ENCODE measurements at regions not wholly inside any gene's neighbourhood (a gene's known extent, or its start where the extent isn't known, plus 50 kb on each side); places are given as distances from the start of the nearest gene placed in this dataset.

DNA sequence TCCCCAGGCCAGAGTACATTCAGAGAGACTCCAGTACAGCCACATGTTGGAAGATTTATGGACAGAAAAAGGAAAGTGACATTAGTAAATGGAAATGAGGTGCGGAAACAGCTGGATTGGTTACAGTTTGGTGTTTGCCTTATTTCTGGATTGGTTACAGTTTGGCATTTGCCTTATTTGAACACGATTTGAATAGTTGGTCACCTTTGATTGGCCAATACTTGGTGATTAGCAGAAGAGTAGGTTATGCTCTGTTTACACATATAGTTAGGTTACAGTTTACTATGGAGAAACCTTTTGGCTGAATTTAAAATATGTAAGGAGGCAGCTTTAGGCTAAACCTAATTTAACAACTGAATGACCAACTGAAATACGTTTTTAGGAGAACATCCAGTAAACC, 173.7 kb downstream of the AASDH start:
- TF ChIP-seq, protein P1, sequence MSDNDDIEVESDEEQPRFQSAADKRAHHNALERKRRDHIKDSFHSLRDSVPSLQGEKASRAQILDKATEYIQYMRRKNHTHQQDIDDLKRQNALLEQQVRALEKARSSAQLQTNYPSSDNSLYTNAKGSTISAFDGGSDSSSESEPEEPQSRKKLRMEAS (IDR thresholded peaks at IDR 0.05), result no peak
- TF ChIP-seq, protein P2, sequence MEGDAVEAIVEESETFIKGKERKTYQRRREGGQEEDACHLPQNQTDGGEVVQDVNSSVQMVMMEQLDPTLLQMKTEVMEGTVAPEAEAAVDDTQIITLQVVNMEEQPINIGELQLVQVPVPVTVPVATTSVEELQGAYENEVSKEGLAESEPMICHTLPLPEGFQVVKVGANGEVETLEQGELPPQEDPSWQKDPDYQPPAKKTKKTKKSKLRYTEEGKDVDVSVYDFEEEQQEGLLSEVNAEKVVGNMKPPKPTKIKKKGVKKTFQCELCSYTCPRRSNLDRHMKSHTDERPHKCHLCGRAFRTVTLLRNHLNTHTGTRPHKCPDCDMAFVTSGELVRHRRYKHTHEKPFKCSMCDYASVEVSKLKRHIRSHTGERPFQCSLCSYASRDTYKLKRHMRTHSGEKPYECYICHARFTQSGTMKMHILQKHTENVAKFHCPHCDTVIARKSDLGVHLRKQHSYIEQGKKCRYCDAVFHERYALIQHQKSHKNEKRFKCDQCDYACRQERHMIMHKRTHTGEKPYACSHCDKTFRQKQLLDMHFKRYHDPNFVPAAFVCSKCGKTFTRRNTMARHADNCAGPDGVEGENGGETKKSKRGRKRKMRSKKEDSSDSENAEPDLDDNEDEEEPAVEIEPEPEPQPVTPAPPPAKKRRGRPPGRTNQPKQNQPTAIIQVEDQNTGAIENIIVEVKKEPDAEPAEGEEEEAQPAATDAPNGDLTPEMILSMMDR (IDR thresholded peaks at IDR 0.05 in 2 of 3, conservative IDR thresholded peaks at IDR 0.05 in 1 of 3; ENCODE audit: borderline replicate concordance in 1 of 3, insufficient read depth in 1 of 3, low read depth in 2 of 3, low read length in 2 of 3), result no peak
- TF ChIP-seq EZH2phosphoT487 (IDR thresholded peaks at IDR 0.05; ENCODE audit: borderline replicate concordance), result no peak
- TF ChIP-seq, protein P3, sequence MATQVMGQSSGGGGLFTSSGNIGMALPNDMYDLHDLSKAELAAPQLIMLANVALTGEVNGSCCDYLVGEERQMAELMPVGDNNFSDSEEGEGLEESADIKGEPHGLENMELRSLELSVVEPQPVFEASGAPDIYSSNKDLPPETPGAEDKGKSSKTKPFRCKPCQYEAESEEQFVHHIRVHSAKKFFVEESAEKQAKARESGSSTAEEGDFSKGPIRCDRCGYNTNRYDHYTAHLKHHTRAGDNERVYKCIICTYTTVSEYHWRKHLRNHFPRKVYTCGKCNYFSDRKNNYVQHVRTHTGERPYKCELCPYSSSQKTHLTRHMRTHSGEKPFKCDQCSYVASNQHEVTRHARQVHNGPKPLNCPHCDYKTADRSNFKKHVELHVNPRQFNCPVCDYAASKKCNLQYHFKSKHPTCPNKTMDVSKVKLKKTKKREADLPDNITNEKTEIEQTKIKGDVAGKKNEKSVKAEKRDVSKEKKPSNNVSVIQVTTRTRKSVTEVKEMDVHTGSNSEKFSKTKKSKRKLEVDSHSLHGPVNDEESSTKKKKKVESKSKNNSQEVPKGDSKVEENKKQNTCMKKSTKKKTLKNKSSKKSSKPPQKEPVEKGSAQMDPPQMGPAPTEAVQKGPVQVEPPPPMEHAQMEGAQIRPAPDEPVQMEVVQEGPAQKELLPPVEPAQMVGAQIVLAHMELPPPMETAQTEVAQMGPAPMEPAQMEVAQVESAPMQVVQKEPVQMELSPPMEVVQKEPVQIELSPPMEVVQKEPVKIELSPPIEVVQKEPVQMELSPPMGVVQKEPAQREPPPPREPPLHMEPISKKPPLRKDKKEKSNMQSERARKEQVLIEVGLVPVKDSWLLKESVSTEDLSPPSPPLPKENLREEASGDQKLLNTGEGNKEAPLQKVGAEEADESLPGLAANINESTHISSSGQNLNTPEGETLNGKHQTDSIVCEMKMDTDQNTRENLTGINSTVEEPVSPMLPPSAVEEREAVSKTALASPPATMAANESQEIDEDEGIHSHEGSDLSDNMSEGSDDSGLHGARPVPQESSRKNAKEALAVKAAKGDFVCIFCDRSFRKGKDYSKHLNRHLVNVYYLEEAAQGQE (IDR thresholded peaks at IDR 0.05; ENCODE audit: low read depth), result no peak

All from HCT116 (cell line).